HepG2 (cell line): ENCODE measurements at regions not wholly inside any gene's neighbourhood (a gene's known extent, or its start where the extent isn't known, plus 50 kb on each side); places are given as distances from the start of the nearest gene placed in this dataset.

Source experiments
- ATAC-seq: fragments of 200-7000 bp; cut with Tn5 transposase; 3 replicates; pipeline ENCODE4 v1.9.1; 2020; ENCODE audit warnings: mild to moderate bottlenecking, moderate library complexity
- BruUV-seq: library from RNA; stranded (reverse); fragments of 400-500 nt; replicated peaks from 2 replicates; lab custom pipeline; 2021; lab: Mats Ljungman, UMichigan
- CTCF ChIA-PET: fragments of 300-600 bp; formaldehyde crosslinking; extraction: SDS; loops from one replicate; lab custom pipeline; 2021; ENCODE audit warnings: low total read pairs, inconsistent platforms, low intra/inter-chr PET ratio; lab: Yijun Ruan, JAX
- POLR2A ChIA-PET: fragments of 350-600 bp; sonication (Branson Sonifier 250); formaldehyde crosslinking; loops from one replicate; lab custom pipeline; 2020; ENCODE audit warnings: antibody characterized with exemption, inconsistent platforms; lab: Yijun Ruan, JAX
- DNase-seq: peaks from one replicate; pipeline ENCODE4 v3.0.0-alpha.2; 2015; ENCODE audit warnings: low spot score
- FAIRE-seq: peaks from 3 replicates; lab custom pipeline; 2011; peaks lifted over from hg19 to GRCh38; lab: Jason Lieb, UNC
- H2AFZ ChIP-seq: one replicate; pipeline ENCODE4 v1.6.1; 2011; ENCODE audit warnings: low read length, inconsistent platforms
- H3K27ac ChIP-seq: fragments of 300-600 bp; 3 replicates; pipeline ENCODE4 v1.8.0; 2011; ENCODE audit warnings: mixed run types, mild to moderate bottlenecking, mixed read lengths, low read length, inconsistent platforms; ENCODE audit not compliant: insufficient read depth; ENCODE audit errors: extremely low read length
- H3K27me3 ChIP-seq, 2 experiments: fragments of 200-600 bp in 1 of 2; 2 replicates in 1 of 2; 3 replicates in 1 of 2; pipeline versions ENCODE4 v1.6.0 to v1.8.0; 2011; ENCODE audit warnings: low read length in 2 of 2, mild to moderate bottlenecking in 2 of 2, moderate library complexity in 2 of 2, inconsistent platforms in 1 of 2; ENCODE audit not compliant: insufficient read depth in 2 of 2, control insufficient read depth in 1 of 2
- H3K36me3 ChIP-seq, 2 experiments: fragments of 200-600 bp in 1 of 2; replicated peaks in 1 of 2; 2 replicates in 1 of 2; 3 replicates in 1 of 2; pipeline versions ENCODE4 v1.5.1 to v1.8.0; 2011; ENCODE audit warnings: low read length in 2 of 2, inconsistent platforms in 1 of 2; ENCODE audit not compliant: insufficient read depth in 2 of 2, control insufficient read depth in 1 of 2
- H3K4me1 ChIP-seq: 2 replicates; pipeline ENCODE4 v1.5.1; 2012; ENCODE audit warnings: low read length, inconsistent platforms; ENCODE audit not compliant: insufficient read depth
- H3K4me2 ChIP-seq: 2 replicates; pipeline ENCODE4 v1.6.0; 2011; ENCODE audit warnings: low read depth, low read length, inconsistent platforms
- H3K4me3 ChIP-seq, 3 experiments: fragments of 200-600 bp in 1 of 3; sonication (generic), shearing (Covaris generic) in 1 of 3; replicated peaks in 1 of 3; 2 replicates each; pipeline ENCODE4 v1.5.1; 2011 to 2016; ENCODE audit warnings: low read length in 3 of 3, inconsistent platforms in 2 of 3, low read depth in 2 of 3, mild to moderate bottlenecking in 2 of 3, control low read depth in 1 of 3, mixed read lengths in 1 of 3; ENCODE audit not compliant: insufficient read depth in 1 of 3
- H3K79me2 ChIP-seq: one replicate; pipeline ENCODE4 v1.6.1; 2011; ENCODE audit warnings: low read length, inconsistent platforms; ENCODE audit not compliant: insufficient read depth
- H3K9ac ChIP-seq: 2 replicates; pipeline ENCODE4 v1.6.0; 2011; ENCODE audit warnings: mild to moderate bottlenecking, low read depth, low read length, inconsistent platforms; ENCODE audit not compliant: insufficient read depth
- H3K9me3 ChIP-seq: 2 replicates; pipeline ENCODE4 v1.5.1; 2012; ENCODE audit warnings: mild to moderate bottlenecking, low read length
- H4K20me1 ChIP-seq: 2 replicates; pipeline ENCODE4 v1.6.0; 2011; ENCODE audit warnings: inconsistent platforms, mild to moderate bottlenecking, low read length, moderate library complexity; ENCODE audit not compliant: insufficient read depth
- HOXD1 ChIP-seq: sonication (generic); formaldehyde crosslinking; IDR thresholded peaks from 2 replicates; pipeline ENCODE4 v1.5.0; 2020; ENCODE audit warnings: missing genetic modification reagents
- MAFK ChIP-seq, 2 experiments: IDR thresholded peaks in 1 of 2; conservative IDR thresholded peaks in 1 of 2; 2 replicates each; pipeline ENCODE4 v1.6.1; 2011; ENCODE audit warnings: improper control_type of control experiment in 2 of 2, low read length in 2 of 2
- ZNF329 ChIP-seq: sonication (generic); formaldehyde crosslinking; IDR thresholded peaks from 2 replicates; pipeline ENCODE4 v1.9.0; 2021; ENCODE audit warnings: low read depth, mild to moderate bottlenecking, missing genetic modification reagents
- WGBS: methylation state at CpG from one replicate; pipeline ENCODE4 v1.1.6; 2017; ENCODE audit warnings: low lambda C conversion rate; 5-methylcytosine and 5-hydroxymethylcytosine counted together
- in situ Hi-C: cut with HindIII; loops from 2 replicates; pipeline ENCODE4 v1.10.0; 2017; ENCODE audit warnings: low pct_unique_long_range_greater_than_20kb; ENCODE audit not compliant: extremely low pct_ligation_motif_present
- intact Hi-C: fragments of 100-400 bp; cut with micrococcal nuclease; formaldehyde crosslinking; loops from one replicate; pipeline ENCODE4 v1.10.0; 2022; ENCODE audit not compliant: unreplicated experiment
- TF ChIP-seq, protein P1 (sequence below): sonication (generic); formaldehyde crosslinking; IDR thresholded peaks from 2 replicates; pipeline ENCODE4 v1.4.0; 2020; ENCODE audit warnings: missing genetic modification reagents

DNA sequence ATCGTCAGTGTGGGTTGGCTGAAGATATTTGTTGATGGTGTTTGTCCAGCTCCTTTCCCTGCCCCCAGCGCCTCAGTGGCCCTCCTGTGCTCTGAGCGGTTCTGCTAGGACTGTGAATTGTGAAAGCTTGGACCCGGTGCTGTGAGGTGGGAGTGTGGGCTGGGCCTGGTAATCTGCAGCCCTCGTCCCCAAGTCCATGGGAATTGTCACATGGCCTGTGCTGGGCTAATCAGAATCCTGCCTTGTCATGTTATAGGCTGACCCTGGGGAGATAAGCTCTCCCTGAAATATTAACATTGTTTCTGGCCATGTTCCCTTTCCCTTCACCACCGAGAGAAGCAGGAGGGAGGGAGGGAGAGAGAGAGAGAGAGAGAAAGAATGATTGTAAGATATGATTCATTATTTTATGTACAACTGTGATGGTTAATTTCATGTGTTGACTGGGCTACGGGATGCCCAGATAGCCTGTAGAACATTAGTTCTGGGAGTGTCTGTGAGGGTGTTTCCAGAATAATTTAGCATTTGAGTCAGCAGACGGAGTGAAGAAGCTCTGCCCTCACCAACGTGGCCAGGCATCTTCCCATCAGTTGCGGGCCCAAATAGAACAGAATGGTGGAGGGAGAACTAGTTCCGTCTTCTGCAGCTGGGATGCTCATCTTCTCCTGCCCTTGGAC lies 62.4 kb downstream of the TFAP2C start:
- no peak overlapping the region for H3K9ac ChIP-seq
- H4K20me1 ChIP-seq = no peaks in the 10 kb centered on the region
- H3K79me2 ChIP-seq = no peaks in the 10 kb centered on the region
- H3K27ac ChIP-seq = no peak overlapping the region
- H3K4me1 ChIP-seq = no peaks in the 10 kb centered on the region
- no peaks in the 10 kb centered on the region for H3K9me3 ChIP-seq
- in situ Hi-C loops = no loop called here
- H3K4me2 ChIP-seq = no peak overlapping the region
- ATAC-seq (no peak), FAIRE-seq (no peak), DNase-seq (no peak)
- TF ChIP-seq, protein P1, sequence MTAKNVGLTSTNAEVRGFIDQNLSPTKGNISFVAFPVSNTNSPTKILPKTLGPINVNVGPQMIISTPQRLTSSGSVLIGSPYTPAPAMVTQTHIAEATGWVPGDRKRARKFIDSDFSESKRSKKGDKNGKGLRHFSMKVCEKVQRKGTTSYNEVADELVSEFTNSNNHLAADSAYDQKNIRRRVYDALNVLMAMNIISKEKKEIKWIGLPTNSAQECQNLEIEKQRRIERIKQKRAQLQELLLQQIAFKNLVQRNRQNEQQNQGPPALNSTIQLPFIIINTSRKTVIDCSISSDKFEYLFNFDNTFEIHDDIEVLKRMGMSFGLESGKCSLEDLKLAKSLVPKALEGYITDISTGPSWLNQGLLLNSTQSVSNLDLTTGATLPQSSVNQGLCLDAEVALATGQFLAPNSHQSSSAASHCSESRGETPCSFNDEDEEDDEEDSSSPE (CRISPR knock-in tag) = no peak
- POLR2A ChIA-PET = no interaction called here
- H3K36me3 ChIP-seq = no peaks in the 10 kb centered on the region
- intact Hi-C loops = no loop called here
- 19% methylated on average over 11 of the region's 11 CpGs for WGBS
- peaks cover 11 to 67% of the 10 kb centered on the region in 2 experiments; a peak in 4 of 5 replicates for H3K27me3 ChIP-seq
- H3K4me3 ChIP-seq = no peak overlapping the region
- H2AFZ ChIP-seq = no peak overlapping the region
- BruUV-seq = no TSS peak
- CTCF ChIA-PET = no interaction called here

DNA sequence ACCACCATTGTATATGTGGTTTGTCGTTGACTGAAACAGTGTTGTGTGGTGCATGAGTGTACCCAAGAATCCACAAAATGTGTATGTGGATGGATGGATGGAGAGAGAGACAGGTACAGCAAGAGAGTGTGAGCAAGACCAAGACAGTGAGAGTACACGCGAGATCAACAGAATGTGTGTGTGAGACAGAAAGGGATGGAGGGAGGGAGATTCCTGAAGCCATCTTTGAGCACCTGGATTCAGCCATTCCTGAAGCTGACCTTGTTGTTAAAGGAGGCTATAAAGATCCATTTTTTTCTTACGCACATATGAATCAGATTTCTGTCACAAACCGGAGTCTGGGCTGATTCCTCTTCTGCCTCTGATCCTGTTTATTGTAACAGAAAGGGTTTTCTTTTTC lies 64.1 kb downstream of the TFAP2C start:
- 28% methylated on average over 5 of the region's 5 CpGs for WGBS
- in situ Hi-C loops = no loop called here
- H3K4me2 ChIP-seq = no peak overlapping the region
- intact Hi-C loops = no loop called here
- ChIA-PET CTCF (no interaction called here), POLR2A (no interaction called here)
- H3K4me1 ChIP-seq = no peaks in the 10 kb centered on the region
- FAIRE-seq (no peak), DNase-seq (no peak), ATAC-seq (no peak)
- H3K9ac ChIP-seq = no peak overlapping the region
- no peak overlapping the region for H2AFZ ChIP-seq
- peaks cover 11 to 60% of the 10 kb centered on the region in 2 experiments; a peak in 4 of 5 replicates for H3K27me3 ChIP-seq
- no TSS peak for BruUV-seq
- H3K36me3 ChIP-seq = no peaks in the 10 kb centered on the region
- no peaks in the 10 kb centered on the region for H3K79me2 ChIP-seq
- no peaks in the 10 kb centered on the region for H4K20me1 ChIP-seq
- H3K27ac ChIP-seq = no peak overlapping the region
- H3K4me3 ChIP-seq = no peak overlapping the region
- no peaks in the 10 kb centered on the region for H3K9me3 ChIP-seq
- no peak for TF ChIP-seq MAFK (conservative IDR thresholded peaks at IDR 0.05 in 1 of 2, IDR thresholded peaks at IDR 0.05 in 1 of 2; ENCODE audit: low read length in 2 of 2)
- peak; percentile 95 for TF ChIP-seq ZNF329
- TF ChIP-seq HOXD1 = no peak
